NCI-H460 (cell line): ENCODE measurements at regions not wholly inside any gene's neighbourhood (a gene's known extent, or its start where the extent isn't known, plus 50 kb on each side); places are given as distances from the start of the nearest gene placed in this dataset.

ENCODE experiments used
- DNase-seq: peaks from one replicate; pipeline ENCODE4 v3.0.0-alpha.2; 2016; ENCODE audit warnings: low read depth; ENCODE audit errors: extremely low read depth

GRCh38 chr11:127632546-127632945, 632.0 kb upstream of the KIRREL3 start:
- no peak for DNase-seq

GRCh38 chr11:127631974-127632373, 631.4 kb upstream of the KIRREL3 start:
- no peak for DNase-seq

- DNase-seq, result no peak
These were observed 628.6 kb upstream of the KIRREL3 start for GRCh38 chr11:127629200-127629599.

- DNase-seq, result no peak
These were observed 627.9 kb upstream of the KIRREL3 start for GRCh38 chr11:127628458-127628785.

GRCh38 chr11:127627629-127628457, 627.3 kb upstream of the KIRREL3 start:
- no peak for DNase-seq

- DNase-seq, result no peak
These were observed 626.6 kb upstream of the KIRREL3 start for GRCh38 chr11:127627204-127627603.

GRCh38 chr11:127625402-127625801, 624.8 kb upstream of the KIRREL3 start:
- DNase-seq, result no peak

- DNase-seq, result no peak
These were observed 623.8 kb upstream of the KIRREL3 start for GRCh38 chr11:127624306-127624856.

GRCh38 chr11:127622686-127623085, 622.1 kb upstream of the KIRREL3 start:
- DNase-seq, result no peak

- no peak for DNase-seq
These were observed 620.1 kb upstream of the KIRREL3 start for GRCh38 chr11:127620671-127621070.

GRCh38 chr11:127619946-127620345, 619.4 kb upstream of the KIRREL3 start:
- no peak for DNase-seq

- DNase-seq, result no peak
These were observed 618.2 kb upstream of the KIRREL3 start for GRCh38 chr11:127618721-127619120.

GRCh38 chr11:127616158-127616557, 615.6 kb upstream of the KIRREL3 start:
- no peak for DNase-seq

GRCh38 chr11:127612607-127613006, 612.0 kb upstream of the KIRREL3 start:
- DNase-seq, result no peak

GRCh38 chr11:127609025-127609773, 608.6 kb upstream of the KIRREL3 start:
- DNase-seq, result no peak

- DNase-seq, result no peak
These were observed 607.0 kb upstream of the KIRREL3 start for GRCh38 chr11:127607487-127608085.

- no peak for DNase-seq
These were observed 601.0 kb upstream of the KIRREL3 start for GRCh38 chr11:127601578-127601977.

- no peak for DNase-seq
These were observed 600.1 kb upstream of the KIRREL3 start for GRCh38 chr11:127600674-127601073.

- no peak for DNase-seq
These were observed 597.9 kb upstream of the KIRREL3 start for GRCh38 chr11:127598476-127598875.

GRCh38 chr11:127596433-127596832, 595.9 kb upstream of the KIRREL3 start:
- DNase-seq, result no peak

GRCh38 chr11:127592371-127592770, 591.8 kb upstream of the KIRREL3 start:
- no peak for DNase-seq
